Ammon's horn (tissue), 1 donor: ENCODE measurements at regions not wholly inside any gene's neighbourhood (a gene's known extent, or its start where the extent isn't known, plus 50 kb on each side); places are given as distances from the start of the nearest gene placed in this dataset.

Experiments used
- DNase-seq: peaks from one replicate; pipeline ENCODE4 v3.0.0-alpha.2; 2016; ENCODE audit warnings: low spot score

- no peak for DNase-seq
Measured at GRCh38 chr5:33254579-33254978, 186.2 kb upstream of the TARS1 start.

- peak; percentile 34 for DNase-seq
Measured at GRCh38 chr5:33257807-33258429, 182.8 kb upstream of the TARS1 start.

- DNase-seq = no peak
Measured at GRCh38 chr5:33258553-33258952, 182.2 kb upstream of the TARS1 start.

GRCh38 chr5:33260098-33260497, 180.7 kb upstream of the TARS1 start:
- no peak for DNase-seq

- DNase-seq = no peak
Measured at GRCh38 chr5:33261305-33261704, 179.5 kb upstream of the TARS1 start.

GRCh38 chr5:33261747-33262146, 179.0 kb upstream of the TARS1 start:
- DNase-seq = no peak

GRCh38 chr5:33267801-33268200, 173.0 kb upstream of the TARS1 start:
- no peak for DNase-seq

- no peak for DNase-seq
Measured at GRCh38 chr5:33268374-33268773, 172.4 kb upstream of the TARS1 start.

GRCh38 chr5:33270671-33271070, 170.1 kb upstream of the TARS1 start:
- DNase-seq = no peak

GRCh38 chr5:33271606-33272005, 169.2 kb upstream of the TARS1 start:
- no peak for DNase-seq

- no peak for DNase-seq
Measured at GRCh38 chr5:33272288-33272687, 168.5 kb upstream of the TARS1 start.

GRCh38 chr5:33273985-33274384, 166.8 kb upstream of the TARS1 start:
- DNase-seq = no peak

GRCh38 chr5:33275391-33275790, 165.4 kb upstream of the TARS1 start:
- no peak for DNase-seq

GRCh38 chr5:33275921-33276627, 164.7 kb upstream of the TARS1 start:
- DNase-seq = no peak

- DNase-seq = no peak
Measured at GRCh38 chr5:33276628-33276950, 164.2 kb upstream of the TARS1 start.

GRCh38 chr5:33277061-33277650, 163.6 kb upstream of the TARS1 start:
- DNase-seq = no peak

- no peak for DNase-seq
Measured at GRCh38 chr5:33281431-33281843, 159.3 kb upstream of the TARS1 start.

- no peak for DNase-seq
Measured at GRCh38 chr5:33282157-33282556, 158.6 kb upstream of the TARS1 start.

- DNase-seq = no peak
Measured at GRCh38 chr5:33282696-33283095, 158.1 kb upstream of the TARS1 start.

- no peak for DNase-seq
Measured at GRCh38 chr5:33283243-33283642, 157.5 kb upstream of the TARS1 start.

- DNase-seq = no peak
Measured at GRCh38 chr5:33284681-33285080, 156.1 kb upstream of the TARS1 start.

GRCh38 chr5:33287242-33287641, 153.5 kb upstream of the TARS1 start:
- DNase-seq = no peak

- DNase-seq = no peak
Measured at GRCh38 chr5:33291216-33292000, 149.4 kb upstream of the TARS1 start.
